NCI-H2107 treated with DMSO at 0.1 percent for 48 hours (cell line): ENCODE measurements at regions not wholly inside any gene's neighbourhood (a gene's known extent, or its start where the extent isn't known, plus 50 kb on each side); places are given as distances from the start of the nearest gene placed in this dataset.
"Not testable (repeated sequence)": the region's sequence is repeated elsewhere in the genome, so short reads cannot be mapped to it uniquely, and the experiment has no call there.

Experiments used
- DNase-seq: peaks from one replicate; lab custom pipeline; 2025; ENCODE audit not compliant: unreplicated experiment; lab: John Stamatoyannopoulos, UW

DNA sequence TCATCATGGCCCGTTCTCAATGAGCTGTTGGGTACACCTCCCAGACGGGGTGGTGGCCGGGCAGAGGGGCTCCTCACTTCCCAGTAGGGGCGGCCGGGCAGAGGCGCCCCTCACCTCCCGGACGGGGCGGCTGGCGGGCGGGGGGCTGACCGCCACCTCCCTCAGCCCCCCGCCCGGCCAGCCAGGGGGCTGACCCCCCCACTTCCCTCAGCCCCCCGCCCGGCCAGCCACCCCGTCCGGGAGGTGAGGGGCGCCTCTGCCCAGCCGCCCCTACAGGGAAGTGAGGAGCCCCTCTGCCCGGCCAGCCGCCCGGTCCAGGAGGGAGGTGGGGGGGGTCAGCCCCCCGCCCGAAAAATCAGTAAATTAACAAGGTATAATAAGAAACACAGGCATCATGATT is 678.2 kb downstream of the PLOD2 start:
- DNase-seq = not testable (repeated sequence)

DNA sequence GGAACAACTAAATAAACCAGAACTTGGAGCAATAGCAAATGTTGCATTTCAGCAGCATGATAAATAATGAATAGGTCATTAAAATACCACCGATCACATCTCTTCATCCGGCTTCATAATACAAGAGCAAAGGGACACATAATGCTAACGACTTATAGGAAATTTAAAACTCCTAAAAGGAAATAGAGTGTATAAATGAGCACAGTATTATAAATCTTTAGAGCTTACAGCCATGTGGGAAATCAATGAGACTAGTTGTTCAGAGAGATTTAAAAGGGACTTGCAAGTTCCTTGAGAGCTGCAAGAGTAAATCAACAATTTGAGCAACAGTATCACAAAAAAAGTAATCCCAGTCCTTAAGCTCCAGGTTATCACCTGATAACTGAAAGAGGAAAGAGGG is 677.0 kb downstream of the PLOD2 start:
- no peak for DNase-seq

DNA sequence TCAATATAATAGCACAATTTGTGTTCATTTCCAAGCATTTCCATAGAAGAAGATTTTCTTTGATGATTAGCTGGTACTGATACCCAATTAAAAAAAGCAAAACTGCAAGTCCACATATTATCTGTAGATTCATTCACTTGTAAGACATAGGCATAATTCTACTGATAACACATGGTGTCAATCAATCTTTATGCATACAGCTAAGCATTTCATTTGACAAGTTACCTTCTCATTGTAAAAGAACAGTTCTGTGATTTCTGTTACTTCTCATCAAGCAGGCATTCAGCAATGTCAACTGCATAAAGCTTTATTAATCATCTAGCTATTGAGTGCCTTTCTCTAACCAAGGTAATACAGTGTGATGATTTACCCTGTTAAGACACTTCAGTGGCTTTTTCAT is 672.0 kb downstream of the PLOD2 start:
- DNase-seq = no peak

DNA sequence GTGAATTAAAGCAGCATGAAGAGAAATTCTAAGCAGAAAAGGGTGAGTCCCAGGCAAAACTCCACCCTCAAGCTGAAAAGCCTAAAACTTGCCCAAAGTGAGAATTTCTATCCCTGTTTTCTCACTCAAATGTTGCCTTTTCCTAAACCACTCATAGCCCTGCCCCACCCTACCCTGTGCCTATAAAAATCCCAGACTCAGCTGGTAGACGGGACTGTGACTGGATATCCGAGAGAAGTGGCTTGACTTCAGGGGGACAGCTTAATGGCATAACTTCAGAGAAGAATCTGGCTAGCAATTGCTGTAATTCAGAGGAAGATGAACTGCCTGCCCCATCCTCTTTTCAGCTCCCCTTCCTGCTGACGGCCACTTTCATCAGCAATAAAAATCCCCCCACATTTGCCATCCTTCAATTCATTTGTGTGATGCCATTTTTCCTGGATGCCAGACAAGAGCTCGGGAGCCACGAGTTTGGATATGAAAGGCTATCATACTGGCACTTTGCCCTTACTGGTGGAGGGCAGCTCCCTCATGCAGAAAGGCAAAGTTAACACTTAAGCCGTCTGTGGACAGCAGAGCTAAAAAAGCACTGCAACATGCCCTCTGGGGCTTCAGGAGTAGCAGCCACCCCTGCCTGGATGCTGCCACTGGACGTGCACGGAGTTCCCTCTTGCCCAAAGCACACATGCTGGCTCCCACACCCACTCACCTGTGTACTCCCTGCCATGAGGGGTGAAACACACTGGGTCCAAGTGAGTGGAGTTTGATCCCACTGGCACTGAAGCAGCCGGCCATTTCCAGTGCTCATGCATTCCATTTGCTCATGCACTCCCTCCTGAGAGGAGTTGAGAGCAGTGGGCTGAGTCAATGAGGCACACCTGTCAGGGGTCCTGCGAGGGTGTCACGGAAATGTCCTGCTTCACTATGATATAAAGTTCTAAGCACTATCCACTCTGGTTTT is 670.6 kb downstream of the PLOD2 start:
- DNase-seq = no peak

DNA sequence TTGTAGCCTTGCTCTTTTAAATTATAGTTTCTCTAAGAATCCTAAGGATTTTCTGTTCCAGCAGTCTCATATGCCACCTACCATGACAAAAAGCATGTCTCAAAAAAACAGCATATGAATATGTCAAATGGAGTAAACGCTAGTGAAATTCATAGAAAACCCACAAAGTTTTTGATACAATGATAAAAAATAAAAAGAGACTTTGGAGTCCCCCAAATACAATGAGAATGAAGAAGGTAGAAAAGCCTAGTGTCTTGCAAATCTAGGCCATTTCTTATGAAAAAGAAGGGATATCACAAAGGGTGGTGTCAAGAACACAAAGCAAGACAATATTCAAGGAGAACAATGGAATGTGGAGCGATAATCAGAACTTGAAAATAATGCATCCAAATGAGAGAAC is 668.5 kb downstream of the PLOD2 start:
- DNase-seq = no peak

DNA sequence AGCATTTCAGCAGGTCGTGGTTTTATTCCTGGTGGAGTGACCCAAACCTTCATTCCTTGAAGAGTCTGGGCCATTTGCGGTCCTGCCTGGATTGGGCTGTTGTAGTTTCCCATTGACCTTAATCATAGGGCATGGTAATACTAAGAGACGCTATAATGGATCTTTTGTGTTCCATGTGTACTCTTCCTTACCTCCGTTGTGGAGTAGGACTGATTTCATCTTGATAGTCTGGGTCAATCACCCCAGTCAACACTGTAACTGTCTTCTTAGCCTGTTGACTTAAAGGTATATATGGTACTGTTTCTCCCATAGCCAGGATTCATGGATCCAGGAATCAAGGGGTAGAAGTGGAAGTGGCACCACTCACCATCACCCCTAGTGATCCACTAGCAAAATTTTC is 643.6 kb downstream of the PLOD2 start:
- DNase-seq = not testable (repeated sequence)

DNA sequence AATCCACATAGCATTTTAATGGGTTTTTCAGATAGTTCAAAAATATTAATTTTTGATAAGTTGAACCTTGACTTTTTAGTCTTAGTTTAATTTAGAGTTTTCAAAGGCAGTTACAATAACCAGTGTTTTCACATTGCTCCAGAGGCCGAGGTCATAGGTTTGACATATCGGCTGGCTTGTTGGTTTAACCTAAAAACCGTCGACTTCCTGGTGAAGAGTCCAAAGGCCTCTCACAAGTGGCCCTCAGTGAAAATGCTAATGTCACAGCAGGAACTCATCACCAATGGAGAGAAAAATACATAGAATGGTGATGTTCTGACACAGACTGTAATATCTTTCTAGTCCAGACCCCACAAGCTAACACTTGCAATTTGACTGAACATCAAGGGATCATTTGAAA is 642.3 kb downstream of the PLOD2 start:
- no peak for DNase-seq

DNA sequence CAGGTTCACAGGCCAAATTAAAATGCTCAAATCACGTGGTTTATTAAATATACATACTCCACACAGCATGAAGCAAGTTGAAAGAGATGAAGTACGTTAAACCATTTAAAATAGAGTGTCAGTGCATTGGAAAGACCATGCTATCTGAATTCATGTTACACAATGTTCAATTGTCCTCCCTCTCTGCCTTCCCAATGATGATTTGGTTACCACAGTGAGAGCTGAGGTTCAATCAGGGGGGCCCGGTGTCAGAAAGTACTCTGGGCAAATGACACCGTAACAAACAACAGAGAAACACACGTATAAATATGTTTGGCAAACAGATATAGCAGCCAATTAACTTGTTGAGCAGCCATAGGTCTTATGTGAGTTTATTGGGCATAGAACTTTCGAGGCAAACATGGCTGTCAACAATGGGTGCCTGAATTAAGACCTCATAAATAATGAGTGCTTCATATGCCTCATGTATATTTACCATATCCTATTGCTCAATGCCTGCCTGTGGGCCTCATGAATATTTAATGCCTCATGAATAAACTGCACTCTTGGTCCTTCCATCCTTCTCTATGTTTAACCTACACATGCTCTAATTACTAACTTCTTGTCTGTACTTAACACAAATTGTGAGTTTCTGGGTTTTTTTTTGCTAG is 641.5 kb downstream of the PLOD2 start:
- no peak for DNase-seq

DNA sequence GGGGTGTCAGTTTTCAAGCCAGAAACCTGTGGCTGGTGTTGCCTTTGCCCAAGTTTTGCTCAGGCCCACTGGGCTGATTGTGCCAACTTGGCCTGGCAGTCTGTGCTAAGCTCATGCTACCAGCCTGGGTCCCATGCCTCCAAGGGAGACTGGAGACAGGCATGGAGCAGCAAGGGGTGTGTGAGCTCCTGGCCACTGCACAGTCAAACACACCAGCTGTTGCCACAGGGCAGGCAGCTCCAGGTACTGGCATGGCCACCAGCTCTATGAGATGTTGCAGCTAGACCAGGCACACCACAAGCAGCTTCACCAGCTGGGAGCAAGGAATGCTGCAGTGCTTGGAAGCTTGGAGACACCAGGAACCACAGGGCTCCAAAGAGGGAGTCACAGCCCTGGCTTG is 638.8 kb downstream of the PLOD2 start:
- DNase-seq = no peak

DNA sequence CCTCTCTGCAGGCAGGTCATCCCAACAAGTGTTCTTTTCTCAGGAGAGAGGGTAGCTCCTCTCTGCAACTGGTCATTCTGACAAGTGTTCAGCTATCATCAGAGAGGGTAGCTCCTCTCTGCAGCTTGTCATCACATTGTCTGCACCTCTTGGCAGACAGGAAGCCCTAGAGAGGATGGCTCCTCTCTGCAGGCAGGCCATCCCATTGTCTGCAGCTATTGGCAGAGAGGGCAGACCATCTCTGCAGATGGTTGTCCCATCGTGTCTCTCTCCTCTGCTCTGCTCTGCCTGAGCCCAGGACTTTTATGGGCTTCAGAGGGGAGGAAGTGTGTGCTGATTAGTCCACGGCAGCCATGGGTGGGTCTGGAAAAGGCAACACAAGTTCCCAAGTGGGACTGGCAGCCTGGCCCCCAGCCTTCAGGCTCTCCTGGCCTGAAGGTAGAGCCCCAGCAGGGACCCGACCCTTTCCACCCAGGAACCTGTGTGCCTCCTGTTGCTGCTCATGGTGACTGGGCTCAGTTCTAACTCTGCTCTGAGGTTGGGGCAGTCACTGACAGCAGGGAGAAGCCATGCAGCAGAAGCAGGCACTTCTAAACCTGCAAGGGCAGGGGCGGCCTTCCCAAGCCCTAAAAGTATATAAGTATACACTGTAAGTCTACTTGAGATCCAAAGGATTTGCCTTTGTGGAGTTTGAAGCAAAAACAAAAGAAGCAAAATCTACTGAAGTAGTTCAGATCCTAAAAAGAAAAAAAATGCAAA is 637.9 kb downstream of the PLOD2 start:
- no peak for DNase-seq

DNA sequence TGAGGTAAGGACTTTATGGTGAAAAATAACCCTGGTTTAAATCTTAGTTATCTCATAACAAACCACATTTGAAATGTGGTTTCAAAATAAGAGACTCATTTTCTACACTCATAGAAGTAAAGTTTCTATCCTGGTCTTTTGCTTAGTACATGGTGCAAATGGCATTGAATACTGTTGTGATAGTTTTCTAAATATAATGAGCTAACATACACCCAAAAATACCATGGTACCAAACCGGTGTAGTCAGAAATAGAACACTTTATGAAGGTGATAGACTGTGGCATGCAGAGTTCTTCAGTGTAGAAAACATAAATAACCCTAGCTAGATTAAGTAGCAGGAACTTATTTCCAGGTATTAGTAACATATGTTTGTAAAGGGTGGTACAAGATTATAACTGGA is 629.4 kb downstream of the PLOD2 start:
- DNase-seq = no peak

DNA sequence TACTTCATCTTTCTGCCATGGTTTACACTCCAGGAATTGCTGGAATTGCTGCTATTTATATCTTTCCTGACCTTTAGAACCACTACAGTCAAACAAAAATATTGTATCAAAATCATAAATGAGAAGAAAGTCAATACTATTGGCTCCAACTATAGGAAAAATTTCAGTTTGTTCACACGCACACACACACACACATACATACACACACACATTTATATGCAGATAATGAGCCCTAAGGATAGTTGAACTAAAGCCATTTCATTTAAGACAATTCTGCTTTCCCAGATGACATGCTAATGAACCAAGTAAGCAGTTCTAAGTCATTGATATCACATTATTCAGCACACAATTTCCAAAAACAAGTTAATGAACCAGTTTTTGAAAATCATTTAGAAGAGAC is 627.3 kb downstream of the PLOD2 start:
- no peak for DNase-seq

DNA sequence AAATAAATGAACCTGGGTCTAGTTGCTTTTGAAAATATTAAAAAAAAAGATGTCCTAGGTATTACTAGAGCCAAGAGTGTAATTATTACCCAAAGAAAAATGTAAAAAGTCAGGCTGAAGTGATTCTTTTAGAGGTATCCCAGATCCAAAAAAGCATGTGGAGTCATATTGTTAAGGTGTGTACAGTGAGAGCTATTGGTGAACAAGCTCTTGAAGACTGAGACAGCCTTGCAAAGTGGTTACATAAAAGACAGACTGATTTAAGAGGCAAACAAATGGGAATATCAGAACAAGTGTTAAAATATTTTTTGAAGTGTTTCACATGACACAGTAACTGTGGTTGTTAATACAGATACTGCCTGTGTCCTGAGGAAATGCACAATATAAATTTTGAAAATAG is 624.5 kb downstream of the PLOD2 start:
- DNase-seq = no peak

DNA sequence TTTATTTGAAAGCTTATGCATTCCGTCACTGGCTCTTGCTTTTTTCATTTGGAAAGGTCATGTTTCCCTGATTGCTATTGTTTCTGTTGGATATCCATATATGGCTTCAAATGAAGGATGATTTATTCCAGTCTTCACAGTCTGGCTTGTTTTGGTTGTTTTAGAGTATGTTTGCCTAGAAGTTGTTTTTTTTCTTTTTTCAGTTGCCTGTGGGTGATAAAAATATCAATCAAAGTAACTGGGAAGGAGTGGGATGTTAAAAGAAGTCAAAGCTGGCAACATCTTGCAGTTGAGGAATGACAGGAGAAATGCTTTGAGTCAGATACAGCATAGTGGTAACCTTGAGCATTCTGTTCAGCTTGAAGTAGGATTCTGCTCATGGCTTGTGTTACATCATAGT is 610.5 kb downstream of the PLOD2 start:
- no peak for DNase-seq

DNA sequence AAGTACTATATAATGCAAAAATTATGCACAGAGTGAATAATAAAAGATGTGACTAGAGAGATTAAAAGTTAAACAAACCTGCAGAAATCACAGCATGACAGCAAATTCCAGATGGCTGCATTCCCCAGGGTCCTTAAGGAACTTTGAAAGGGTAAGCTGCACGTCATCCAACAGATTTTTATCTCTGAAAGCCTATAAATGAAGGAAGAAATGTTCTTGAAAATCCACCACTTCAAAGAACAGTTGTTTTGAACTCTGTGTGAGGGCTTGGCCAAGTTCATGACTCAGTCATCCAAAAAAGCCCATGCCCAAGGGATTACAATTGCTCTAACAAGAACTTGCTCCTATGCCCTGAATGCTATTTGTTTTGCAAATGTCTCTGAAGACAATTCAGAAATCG is 603.6 kb downstream of the PLOD2 start:
- no peak for DNase-seq

DNA sequence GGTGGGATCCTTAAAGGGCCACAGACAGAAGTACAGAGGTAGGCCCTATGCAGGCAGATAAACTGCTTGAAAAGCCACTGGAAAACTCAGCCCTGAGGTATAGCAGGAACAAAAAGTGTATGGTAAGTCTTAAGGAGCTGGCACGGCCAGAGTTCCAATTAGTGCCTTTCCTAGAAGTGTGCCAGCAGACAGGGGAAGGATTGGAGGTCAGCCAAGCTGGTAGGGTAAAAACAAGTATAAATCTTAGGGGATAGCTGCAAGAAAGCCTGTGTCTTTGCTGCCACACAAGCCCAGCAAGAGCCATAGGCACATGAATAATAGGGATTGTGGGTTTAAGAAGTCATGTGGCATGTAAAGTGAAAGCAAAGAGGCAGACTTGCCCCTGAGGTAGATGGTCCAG is 582.5 kb downstream of the PLOD2 start:
- no peak for DNase-seq

DNA sequence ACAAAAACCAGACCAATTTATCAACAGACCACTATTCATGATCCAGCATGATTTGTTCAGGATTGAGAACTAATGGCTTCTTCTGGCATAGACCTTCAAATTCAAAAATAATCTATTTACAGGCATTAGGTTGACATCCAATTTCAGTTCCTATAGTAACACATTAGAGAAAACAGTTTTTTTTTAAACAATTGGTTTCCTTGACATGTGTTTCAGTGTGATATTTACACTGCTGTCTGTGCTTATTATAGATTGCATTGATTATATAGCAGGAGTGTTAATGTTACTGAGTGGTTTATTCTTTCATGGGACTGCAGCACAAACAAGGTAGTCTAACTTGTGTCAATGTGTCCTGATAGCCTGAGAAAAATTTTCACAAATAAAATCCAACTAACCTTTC is 579.3 kb downstream of the PLOD2 start:
- no peak for DNase-seq

DNA sequence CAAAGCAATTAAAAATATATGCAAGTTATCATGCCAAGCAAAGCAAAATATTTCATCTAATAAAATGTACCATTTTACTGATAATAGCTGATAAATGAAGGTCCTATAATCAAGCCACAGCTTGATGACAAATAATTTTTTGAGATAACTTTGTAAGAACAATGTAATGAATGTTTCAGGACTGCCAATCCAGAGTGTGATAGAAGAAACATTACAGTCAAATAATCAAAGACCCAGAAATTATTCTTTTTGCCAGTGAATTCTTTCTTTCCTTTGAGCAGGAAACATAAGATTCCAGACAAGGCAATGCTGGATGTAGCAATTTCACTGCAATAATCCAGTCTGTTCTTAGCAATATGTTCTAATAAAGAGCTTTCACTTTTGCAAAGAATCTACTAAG is 556.1 kb downstream of the PLOD2 start:
- DNase-seq = no peak

DNA sequence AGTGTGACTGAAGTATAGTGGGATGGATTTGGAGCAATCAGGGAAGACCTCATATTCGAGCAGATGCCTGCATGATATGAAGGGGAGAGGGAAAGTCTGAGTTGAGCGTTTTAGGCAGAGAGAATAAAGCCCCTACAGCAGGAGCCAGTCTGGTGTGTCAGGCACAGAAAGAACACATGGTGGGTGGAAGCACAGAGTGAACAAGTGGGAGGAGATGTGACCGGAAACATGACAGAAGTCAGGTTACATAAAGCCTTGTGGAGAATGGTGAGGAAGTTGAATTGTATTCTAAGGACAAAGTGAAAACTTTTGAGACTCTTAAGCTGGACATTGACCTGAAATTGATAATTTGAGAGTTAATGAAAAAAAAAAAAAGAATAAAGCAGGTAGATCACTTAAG is 541.0 kb downstream of the PLOD2 start:
- no peak for DNase-seq

DNA sequence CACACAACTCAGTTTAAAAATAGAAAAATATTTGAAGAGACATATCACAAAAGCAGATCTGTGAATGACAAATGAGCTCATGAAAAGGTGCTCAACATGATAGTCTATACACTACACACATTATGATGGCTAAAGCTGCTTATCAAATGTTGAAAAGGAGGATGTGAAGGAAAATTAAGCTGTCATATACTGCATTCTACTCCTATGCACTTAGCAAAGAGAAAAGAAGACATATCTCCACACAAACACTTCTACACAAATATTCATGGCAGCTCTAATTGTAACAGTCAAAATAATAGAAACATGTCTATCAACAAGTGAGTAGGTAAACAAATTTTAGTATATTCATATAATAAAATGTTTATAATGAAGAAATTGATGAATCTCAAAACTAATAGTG is 540.5 kb downstream of the PLOD2 start:
- DNase-seq = no peak

DNA sequence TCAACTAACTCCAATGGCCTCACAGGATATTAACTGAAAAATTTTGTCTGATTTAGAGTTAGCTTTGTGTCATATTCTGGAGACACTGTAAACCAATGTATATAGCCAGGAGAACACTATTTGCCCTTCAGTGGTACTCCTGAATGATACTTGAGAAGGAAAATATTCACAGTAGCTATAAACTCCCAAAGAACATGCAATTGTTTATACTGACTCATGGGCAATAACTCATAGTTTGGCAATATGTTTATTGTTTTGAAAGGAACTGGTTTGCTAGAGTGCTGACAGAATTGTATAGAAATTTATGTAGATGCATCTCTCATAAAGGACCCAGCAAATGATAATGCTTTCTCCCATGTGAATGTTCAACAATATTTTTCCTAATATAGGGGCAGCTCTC is 537.6 kb downstream of the PLOD2 start:
- DNase-seq = no peak

DNA sequence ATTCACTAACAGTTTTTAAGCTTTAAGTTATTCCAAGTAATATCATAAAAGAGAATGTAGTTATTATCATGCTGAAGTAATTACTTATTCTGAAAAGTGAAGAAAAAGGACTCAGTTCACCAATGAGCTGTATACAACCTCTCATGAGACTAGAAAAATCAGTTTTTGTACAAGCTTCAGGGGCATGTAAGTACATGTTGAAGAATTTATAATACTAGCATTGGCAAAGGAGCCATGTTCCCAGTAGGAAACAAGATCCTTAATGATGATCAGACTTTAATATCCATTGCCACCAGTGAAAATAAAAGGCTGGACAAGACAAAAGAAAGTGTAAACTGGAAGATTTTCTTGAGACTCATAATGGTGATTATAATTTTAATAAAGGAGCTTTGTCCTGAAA is 532.8 kb downstream of the PLOD2 start:
- DNase-seq = no peak
